Nephron progenitor cell (in vitro differentiated cells): ENCODE measurements at regions not wholly inside any gene's neighbourhood (a gene's known extent, or its start where the extent isn't known, plus 50 kb on each side); places are given as distances from the start of the nearest gene placed in this dataset.
A peak's percentile ranks its signal among the peaks of the same experiment; 100 is the strongest.
"Not testable (repeated sequence)": the region's sequence is repeated elsewhere in the genome, so short reads cannot be mapped to it uniquely, and the experiment has no call there.

Experiments used
- DNase-seq: peaks from one replicate; pipeline ENCODE4 v3.0.0; 2021
- H3K27ac Mint-ChIP-seq: 2 replicates; pipeline ENCODE4 v1.8.0; 2021; ENCODE audit warnings: mild to moderate bottlenecking, moderate library complexity, mixed read lengths
- H3K27me3 Mint-ChIP-seq: 2 replicates; pipeline ENCODE4 v1.8.0; 2021; ENCODE audit warnings: mild to moderate bottlenecking, low read depth, mixed read lengths; ENCODE audit not compliant: poor library complexity
- H3K36me3 Mint-ChIP-seq: 2 replicates; pipeline ENCODE4 v1.8.0; 2021; ENCODE audit warnings: low read depth, mixed read lengths
- H3K4me1 Mint-ChIP-seq: 2 replicates; pipeline ENCODE4 v1.8.0; 2021; ENCODE audit warnings: mixed read lengths
- H3K4me3 Mint-ChIP-seq: 2 replicates; pipeline ENCODE4 v1.8.0; 2021; ENCODE audit warnings: mild to moderate bottlenecking, moderate library complexity, mixed read lengths
- H3K9me3 Mint-ChIP-seq: 2 replicates; pipeline ENCODE4 v1.8.0; 2021; ENCODE audit warnings: mild to moderate bottlenecking, moderate library complexity, mixed read lengths
- CTCF ChIP-seq: fragments of 200-600 bp; sonication (generic); IDR thresholded peaks from 2 replicates; pipeline ENCODE4 v1.5.0; 2021; ENCODE audit warnings: antibody characterized with exemption

GRCh38 chr9:135381762-135382310, 97.7 kb upstream of the PPP1R26 start:
- TF ChIP-seq CTCF: no peak
- Mint-ChIP-seq H3K27ac (peak overlapping the region; percentile 78), H3K4me3 (no peak overlapping the region), H3K4me1 (peaks cover 20% of the 10 kb centered on the region), H3K9me3 (peaks cover 5% of the 10 kb centered on the region), H3K36me3 (no peaks in the 10 kb centered on the region), H3K27me3 (peaks cover 12% of the 10 kb centered on the region)
- no peak for DNase-seq

- DNase-seq: no peak
- Mint-ChIP-seq H3K4me3 (no peak overlapping the region), H3K27ac (no peak overlapping the region), H3K27me3 (peaks cover 16% of the 10 kb centered on the region), H3K4me1 (peaks cover 20% of the 10 kb centered on the region), H3K9me3 (peaks cover 11% of the 10 kb centered on the region), H3K36me3 (no peaks in the 10 kb centered on the region)
- no peak for TF ChIP-seq CTCF
Observed at GRCh38 chr9:135384226-135384625, 95.4 kb upstream of the PPP1R26 start.

GRCh38 chr9:135384815-135385405, 94.7 kb upstream of the PPP1R26 start:
- peaks cover 27% of the 10 kb centered on the region for H3K4me1 Mint-ChIP-seq
- H3K27ac Mint-ChIP-seq, H3K36me3 Mint-ChIP-seq, H3K4me3 Mint-ChIP-seq, DNase-seq: not testable (repeated sequence)
- H3K9me3 Mint-ChIP-seq: peaks cover 11% of the 10 kb centered on the region
- peaks cover 16% of the 10 kb centered on the region for H3K27me3 Mint-ChIP-seq

- Mint-ChIP-seq H3K27ac (no peak overlapping the region), H3K36me3 (no peaks in the 10 kb centered on the region), H3K4me3 (no peak overlapping the region), H3K27me3 (peaks cover 16% of the 10 kb centered on the region), H3K9me3 (peaks cover 11% of the 10 kb centered on the region), H3K4me1 (peaks cover 32% of the 10 kb centered on the region)
- DNase-seq: no peak
- no peak for TF ChIP-seq CTCF
Observed at GRCh38 chr9:135385793-135386192, 93.8 kb upstream of the PPP1R26 start.

GRCh38 chr9:135387976-135388375, 91.6 kb upstream of the PPP1R26 start:
- H3K27me3 Mint-ChIP-seq: peaks cover 16% of the 10 kb centered on the region
- DNase-seq: no peak
- TF ChIP-seq CTCF: no peak
- H3K4me1 Mint-ChIP-seq: peaks cover 15% of the 10 kb centered on the region
- no peaks in the 10 kb centered on the region for H3K36me3 Mint-ChIP-seq
- H3K4me3 Mint-ChIP-seq: no peak overlapping the region
- peaks cover 7% of the 10 kb centered on the region for H3K9me3 Mint-ChIP-seq
- no peak overlapping the region for H3K27ac Mint-ChIP-seq

- DNase-seq: no peak
- peaks cover 12% of the 10 kb centered on the region for H3K4me1 Mint-ChIP-seq
Observed at GRCh38 chr9:135388530-135388929, 91.1 kb upstream of the PPP1R26 start.

More at GRCh38 chr9:135388530-135388929, 91.1 kb upstream of the PPP1R26 start:
- no peak for TF ChIP-seq CTCF
- peaks cover 16% of the 10 kb centered on the region for H3K27me3 Mint-ChIP-seq
- H3K4me3 Mint-ChIP-seq: no peak overlapping the region
- peaks cover 7% of the 10 kb centered on the region for H3K9me3 Mint-ChIP-seq
- no peak overlapping the region for H3K27ac Mint-ChIP-seq
- no peaks in the 10 kb centered on the region for H3K36me3 Mint-ChIP-seq
